ENCODE measurements at regions not wholly inside any gene's neighbourhood (a gene's known extent, or its start where the extent isn't known, plus 50 kb on each side); places are given as distances from the start of the nearest gene placed in this dataset.

DNA sequence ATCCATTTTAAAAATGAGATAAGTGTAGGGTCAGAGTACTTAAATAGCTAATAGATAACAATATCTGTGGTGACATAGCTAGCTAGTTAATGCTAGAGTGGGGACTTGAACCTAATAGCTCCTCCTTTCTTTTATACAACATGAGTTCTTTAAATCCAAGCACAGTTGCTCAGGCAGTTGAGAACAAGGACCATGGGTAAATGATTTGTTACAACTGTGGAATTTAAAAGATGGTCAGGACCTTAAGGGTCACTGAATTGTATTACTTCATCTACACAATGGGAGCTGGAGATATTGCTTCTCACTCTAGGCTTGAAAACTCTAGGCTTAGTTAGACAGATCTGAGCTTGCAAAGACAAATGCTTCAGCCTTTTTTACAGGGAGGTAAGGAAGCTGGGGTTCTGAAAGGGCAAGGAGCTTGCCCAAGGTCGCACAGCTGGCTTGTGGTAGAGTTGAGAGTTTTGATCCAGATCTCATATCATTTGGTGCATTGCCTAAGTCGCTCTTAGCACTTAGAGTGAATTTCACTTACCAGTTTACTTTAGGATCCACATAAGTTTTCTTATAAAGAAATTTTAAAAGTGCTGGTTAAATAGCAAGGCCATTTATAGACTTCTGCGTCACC is 90.2 kb downstream of the EDEM1 start:
- TF ChIP-seq, protein P1, sequence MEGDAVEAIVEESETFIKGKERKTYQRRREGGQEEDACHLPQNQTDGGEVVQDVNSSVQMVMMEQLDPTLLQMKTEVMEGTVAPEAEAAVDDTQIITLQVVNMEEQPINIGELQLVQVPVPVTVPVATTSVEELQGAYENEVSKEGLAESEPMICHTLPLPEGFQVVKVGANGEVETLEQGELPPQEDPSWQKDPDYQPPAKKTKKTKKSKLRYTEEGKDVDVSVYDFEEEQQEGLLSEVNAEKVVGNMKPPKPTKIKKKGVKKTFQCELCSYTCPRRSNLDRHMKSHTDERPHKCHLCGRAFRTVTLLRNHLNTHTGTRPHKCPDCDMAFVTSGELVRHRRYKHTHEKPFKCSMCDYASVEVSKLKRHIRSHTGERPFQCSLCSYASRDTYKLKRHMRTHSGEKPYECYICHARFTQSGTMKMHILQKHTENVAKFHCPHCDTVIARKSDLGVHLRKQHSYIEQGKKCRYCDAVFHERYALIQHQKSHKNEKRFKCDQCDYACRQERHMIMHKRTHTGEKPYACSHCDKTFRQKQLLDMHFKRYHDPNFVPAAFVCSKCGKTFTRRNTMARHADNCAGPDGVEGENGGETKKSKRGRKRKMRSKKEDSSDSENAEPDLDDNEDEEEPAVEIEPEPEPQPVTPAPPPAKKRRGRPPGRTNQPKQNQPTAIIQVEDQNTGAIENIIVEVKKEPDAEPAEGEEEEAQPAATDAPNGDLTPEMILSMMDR (IDR thresholded peaks at IDR 0.05): no peak
- no peak for TF ChIP-seq POLR2AphosphoS5 (IDR thresholded peaks at IDR 0.05)
